Mesendoderm (in vitro differentiated cells): ENCODE measurements at regions not wholly inside any gene's neighbourhood (a gene's known extent, or its start where the extent isn't known, plus 50 kb on each side); places are given as distances from the start of the nearest gene placed in this dataset.

ENCODE experiments used
- DNase-seq: peaks from one replicate; pipeline ENCODE4 v3.0.0; 2013
- H2AK5ac ChIP-seq: 2 replicates; pipeline ENCODE4 v1.6.1; 2013; ENCODE audit warnings: low read length, inconsistent platforms
- H2BK120ac ChIP-seq: 2 replicates; pipeline ENCODE4 v1.6.1; 2013; ENCODE audit warnings: low read depth, mild to moderate bottlenecking, low read length, moderate library complexity, mixed read lengths
- H2BK15ac ChIP-seq: replicated peaks from 2 replicates; pipeline ENCODE4 v1.6.1; 2013; ENCODE audit warnings: low read depth, mild to moderate bottlenecking, moderate library complexity
- H2BK5ac ChIP-seq: 2 replicates; pipeline ENCODE4 v1.6.1; 2013; ENCODE audit warnings: low read length, inconsistent platforms
- H3K18ac ChIP-seq: 2 replicates; pipeline ENCODE4 v1.6.1; 2013; ENCODE audit warnings: mild to moderate bottlenecking, low read length, mixed read lengths
- H3K23ac ChIP-seq: one replicate; pipeline ENCODE4 v1.6.1; 2013; ENCODE audit warnings: low read length
- H3K27ac ChIP-seq: 2 replicates; pipeline ENCODE4 v1.5.1; 2013; ENCODE audit warnings: low read depth, mild to moderate bottlenecking, inconsistent platforms, low read length, moderate library complexity
- H3K27me3 ChIP-seq: 2 replicates; pipeline ENCODE4 v1.6.1; 2013; ENCODE audit warnings: low read length, control low read depth, mild to moderate bottlenecking, inconsistent platforms; ENCODE audit not compliant: insufficient read depth, poor library complexity
- H3K36me3 ChIP-seq: 2 replicates; pipeline ENCODE4 v1.6.1; 2013; ENCODE audit warnings: low read length, inconsistent platforms; ENCODE audit not compliant: control insufficient read depth, insufficient read depth
- H3K4ac ChIP-seq: one replicate; pipeline ENCODE4 v1.6.1; 2013; ENCODE audit warnings: low read depth, mild to moderate bottlenecking, low read length, moderate library complexity
- H3K4me1 ChIP-seq: 2 replicates; pipeline ENCODE4 v1.6.1; 2013; ENCODE audit warnings: low read depth, low read length, inconsistent platforms; ENCODE audit not compliant: control insufficient read depth
- H3K4me2 ChIP-seq: 2 replicates; pipeline ENCODE4 v1.6.1; 2013; ENCODE audit warnings: low read length
- H3K4me3 ChIP-seq: 2 replicates; pipeline ENCODE4 v1.5.1; 2013; ENCODE audit warnings: mild to moderate bottlenecking, low read length
- H3K56ac ChIP-seq: one replicate; pipeline ENCODE4 v1.6.1; 2013; ENCODE audit warnings: low read length
- H3K79me1 ChIP-seq: 2 replicates; pipeline ENCODE4 v1.6.1; 2013; ENCODE audit warnings: low read length, inconsistent platforms
- H3K79me2 ChIP-seq: 2 replicates; pipeline ENCODE4 v1.6.1; 2013; ENCODE audit warnings: mild to moderate bottlenecking, low read length; ENCODE audit not compliant: control insufficient read depth, insufficient read depth
- H3K9ac ChIP-seq: 2 replicates; pipeline ENCODE4 v1.6.1; 2013; ENCODE audit warnings: low read length, inconsistent platforms
- H4K5ac ChIP-seq: one replicate; pipeline ENCODE4 v1.6.1; 2013; ENCODE audit warnings: low read length
- H4K8ac ChIP-seq: one replicate; pipeline ENCODE4 v1.6.1; 2013; ENCODE audit warnings: low read depth, mild to moderate bottlenecking, control low read depth, low read length, moderate library complexity
- WGBS: extraction: QIAGEN DNeasy Blood & Tissue Kit; methylation state at CpG from one replicate; pipeline ENCODE4 v1.1.7; 2013; ENCODE audit warnings: low lambda C conversion rate, missing lambda C conversion rate; ENCODE audit not compliant: insufficient coverage; ENCODE audit errors: extremely low coverage; 5-methylcytosine and 5-hydroxymethylcytosine counted together

- H3K23ac ChIP-seq = no peak overlapping the region
- H4K5ac ChIP-seq = no peak overlapping the region
- no peak overlapping the region for H2BK15ac ChIP-seq
- no peak overlapping the region for H3K9ac ChIP-seq
- H3K4me2 ChIP-seq = no peak overlapping the region
- no peaks in the 10 kb centered on the region for H3K79me1 ChIP-seq
- no peaks in the 10 kb centered on the region for H3K27me3 ChIP-seq
- H3K18ac ChIP-seq = no peak overlapping the region
- peak; percentile 94 for DNase-seq
- H2BK120ac ChIP-seq = no peak overlapping the region
- no peaks in the 10 kb centered on the region for H3K36me3 ChIP-seq
- peak overlapping the region; percentile 65 for H2BK5ac ChIP-seq
- peak overlapping the region; percentile 3 for H3K27ac ChIP-seq
- H3K4me1 ChIP-seq = peaks cover 6% of the 10 kb centered on the region
- peak overlapping the region; percentile 37 for H3K56ac ChIP-seq
- H3K4me3 ChIP-seq = no peak overlapping the region
- no peaks in the 10 kb centered on the region for H3K79me2 ChIP-seq
- no peak overlapping the region for H3K4ac ChIP-seq
- no CpG with 5 or more reads among the region's 3 CpGs for WGBS
- no peak overlapping the region for H2AK5ac ChIP-seq
- no peak overlapping the region for H4K8ac ChIP-seq
Observed at GRCh38 chr14:101097109-101097793, 193.7 kb upstream of the RTL1 start.

- H2BK5ac ChIP-seq = peak overlapping the region; percentile 92
- H3K27me3 ChIP-seq = no peaks in the 10 kb centered on the region
- H4K8ac ChIP-seq = no peak overlapping the region
- H3K4me3 ChIP-seq = no peak overlapping the region
- DNase-seq = peak; percentile 47
- H3K79me2 ChIP-seq = no peaks in the 10 kb centered on the region
- H2BK120ac ChIP-seq = peak overlapping the region; percentile 63
- no peak overlapping the region for H2AK5ac ChIP-seq
- H2BK15ac ChIP-seq = no peak overlapping the region
- peak overlapping the region; percentile 53 for H3K9ac ChIP-seq
- H3K4me2 ChIP-seq = no peak overlapping the region
- H3K79me1 ChIP-seq = no peaks in the 10 kb centered on the region
- no CpG with 5 or more reads among the region's 3 CpGs for whole genome bisulfite sequencing
- peak overlapping the region; percentile 74 for H3K27ac ChIP-seq
- no peak overlapping the region for H3K23ac ChIP-seq
- peak overlapping the region; percentile 89 for H3K18ac ChIP-seq
- peak overlapping the region; percentile 82 for H3K56ac ChIP-seq
- H3K4ac ChIP-seq = peak overlapping the region; percentile 7
- no peak overlapping the region for H4K5ac ChIP-seq
- H3K4me1 ChIP-seq = peaks cover 6% of the 10 kb centered on the region
- H3K36me3 ChIP-seq = no peaks in the 10 kb centered on the region
Observed at GRCh38 chr14:101098177-101098576, 194.7 kb upstream of the RTL1 start.

GRCh38 chr14:101098641-101099040 lies 195.1 kb upstream of the RTL1 start:
- peak overlapping the region; percentile 63 for H2BK120ac ChIP-seq
- peak overlapping the region; percentile 89 for H3K18ac ChIP-seq
- H3K9ac ChIP-seq = peak overlapping the region; percentile 53
- no peak overlapping the region for H4K5ac ChIP-seq
- H3K4me3 ChIP-seq = no peak overlapping the region
- H3K79me1 ChIP-seq = no peaks in the 10 kb centered on the region
- H3K36me3 ChIP-seq = no peaks in the 10 kb centered on the region
- DNase-seq = peak; percentile 97
- H3K27me3 ChIP-seq = no peaks in the 10 kb centered on the region
- H3K4me1 ChIP-seq = peaks cover 6% of the 10 kb centered on the region
- H3K27ac ChIP-seq = peak overlapping the region; percentile 74
- no peak overlapping the region for H3K23ac ChIP-seq
- H2BK5ac ChIP-seq = peak overlapping the region; percentile 92
- WGBS = no CpG with 5 or more reads among the region's 2 CpGs
- no peak overlapping the region for H2AK5ac ChIP-seq
- H4K8ac ChIP-seq = no peak overlapping the region
- no peak overlapping the region for H3K4me2 ChIP-seq
- H3K79me2 ChIP-seq = no peaks in the 10 kb centered on the region
- H2BK15ac ChIP-seq = no peak overlapping the region
- peak overlapping the region; percentile 7 for H3K4ac ChIP-seq
- peak overlapping the region; percentile 82 for H3K56ac ChIP-seq

- Histone ChIP-seq H3K4me1 (no peaks in the 10 kb centered on the region), H3K79me2 (no peaks in the 10 kb centered on the region), H3K27ac (no peak overlapping the region), H3K4ac (peak overlapping the region; percentile 72), H2AK5ac (peak overlapping the region; percentile 60), H2BK15ac (no peak overlapping the region), H3K27me3 (no peaks in the 10 kb centered on the region), H4K8ac (no peak overlapping the region), H3K79me1 (no peaks in the 10 kb centered on the region), H3K56ac (peak overlapping the region; percentile 69), H2BK5ac (peak overlapping the region; percentile 79), H3K4me3 (no peak overlapping the region), H3K23ac (no peak overlapping the region), H3K4me2 (no peak overlapping the region), H2BK120ac (peak overlapping the region; percentile 33), H3K18ac (peak overlapping the region; percentile 71), H3K9ac (no peak overlapping the region), H4K5ac (peak overlapping the region; percentile 72), H3K36me3 (no peaks in the 10 kb centered on the region)
- WGBS = no CpG with 5 or more reads among the region's 5 CpGs
- peak; percentile 83 for DNase-seq
Observed at GRCh38 chr14:101101456-101102056, 198.0 kb upstream of the RTL1 start.

- no CpG with 5 or more reads among the region's 9 CpGs for WGBS
- no peak overlapping the region for H4K5ac ChIP-seq
- H3K4me3 ChIP-seq = no peak overlapping the region
Observed at GRCh38 chr14:101102875-101103274, 199.4 kb upstream of the RTL1 start.

More at GRCh38 chr14:101102875-101103274, 199.4 kb upstream of the RTL1 start:
- H2BK120ac ChIP-seq = no peak overlapping the region
- peak overlapping the region; percentile 97 for H2AK5ac ChIP-seq
- H3K4me1 ChIP-seq = no peaks in the 10 kb centered on the region
- H3K9ac ChIP-seq = no peak overlapping the region
- peak overlapping the region; percentile 71 for H3K56ac ChIP-seq
- no peaks in the 10 kb centered on the region for H3K79me2 ChIP-seq
- no peaks in the 10 kb centered on the region for H3K36me3 ChIP-seq
- H3K4me2 ChIP-seq = no peak overlapping the region
- H4K8ac ChIP-seq = no peak overlapping the region
- DNase-seq = no peak
- H3K79me1 ChIP-seq = no peaks in the 10 kb centered on the region
- no peak overlapping the region for H2BK15ac ChIP-seq
- H3K18ac ChIP-seq = no peak overlapping the region
- no peak overlapping the region for H3K27ac ChIP-seq
- peak overlapping the region; percentile 1 for H3K4ac ChIP-seq
- no peak overlapping the region for H3K23ac ChIP-seq
- H3K27me3 ChIP-seq = no peaks in the 10 kb centered on the region
- peak overlapping the region; percentile 56 for H2BK5ac ChIP-seq
